GM18498 (cell line): ENCODE measurements at regions not wholly inside any gene's neighbourhood (a gene's known extent, or its start where the extent isn't known, plus 50 kb on each side); places are given as distances from the start of the nearest gene placed in this dataset.

Experiments used
- ATAC-seq: cut with Tn5 transposase; IDR thresholded peaks from one replicate; pipeline ENCODE4 v1.9.1; 2021; ENCODE audit warnings: mild to moderate bottlenecking, moderate library complexity; ENCODE audit not compliant: unreplicated experiment

GRCh38 chr1:90650401-90650800 lies 66.7 kb downstream of the BARHL2 start:
- ATAC-seq, result no peak

- ATAC-seq, result no peak
Measured at GRCh38 chr1:90640325-90640724, 76.8 kb downstream of the BARHL2 start.

DNA sequence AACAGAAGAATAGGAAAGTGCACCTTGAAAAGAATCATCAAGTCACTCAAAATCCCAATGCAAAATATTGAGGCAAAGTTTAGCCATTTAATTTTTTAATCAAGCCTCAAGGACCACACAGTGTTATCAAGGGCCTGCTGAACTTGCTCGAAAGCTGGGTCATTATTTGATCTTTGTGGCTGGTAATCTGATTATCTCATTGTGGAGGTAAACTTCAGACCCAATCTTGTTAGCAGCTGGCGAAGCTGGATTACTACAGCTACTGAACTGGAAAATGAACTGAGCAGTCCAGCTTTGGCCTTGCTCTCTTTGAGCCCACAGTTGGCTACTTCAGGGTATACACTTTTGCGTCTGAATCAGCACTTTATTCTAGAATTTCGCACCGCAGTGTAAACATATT lies 94.4 kb downstream of the BARHL2 start:
- no peak for ATAC-seq

- no peak for ATAC-seq
Measured at GRCh38 chr1:90621986-90622385, 95.1 kb downstream of the BARHL2 start.

- no peak for ATAC-seq
Measured at GRCh38 chr1:90616395-90616794, 100.7 kb downstream of the BARHL2 start.

GRCh38 chr1:90614872-90615271 lies 102.2 kb downstream of the BARHL2 start:
- ATAC-seq, result no peak

DNA sequence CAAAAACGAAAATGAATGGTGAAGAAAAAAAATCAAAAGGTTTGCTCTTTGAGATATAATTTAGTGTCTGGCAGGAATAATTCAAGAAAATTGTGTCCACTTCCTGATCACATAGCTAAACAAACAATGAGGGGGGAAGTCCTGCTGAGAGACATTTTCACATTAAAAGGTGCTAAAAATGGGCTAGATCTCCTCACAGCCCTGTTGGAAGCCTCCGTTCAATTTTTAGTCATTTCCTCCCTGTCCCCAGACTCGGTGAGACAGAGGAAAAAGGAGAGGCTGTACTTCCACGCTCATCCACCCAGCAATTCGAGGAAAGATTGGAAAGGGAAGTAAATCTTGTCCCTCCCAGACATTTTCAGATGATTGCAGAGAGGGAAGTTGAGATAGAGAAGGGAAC lies 103.7 kb downstream of the BARHL2 start:
- no peak for ATAC-seq

- no peak for ATAC-seq
Measured at GRCh38 chr1:90612033-90612432, 105.1 kb downstream of the BARHL2 start.

GRCh38 chr1:90607736-90608135 lies 109.4 kb downstream of the BARHL2 start:
- no peak for ATAC-seq

DNA sequence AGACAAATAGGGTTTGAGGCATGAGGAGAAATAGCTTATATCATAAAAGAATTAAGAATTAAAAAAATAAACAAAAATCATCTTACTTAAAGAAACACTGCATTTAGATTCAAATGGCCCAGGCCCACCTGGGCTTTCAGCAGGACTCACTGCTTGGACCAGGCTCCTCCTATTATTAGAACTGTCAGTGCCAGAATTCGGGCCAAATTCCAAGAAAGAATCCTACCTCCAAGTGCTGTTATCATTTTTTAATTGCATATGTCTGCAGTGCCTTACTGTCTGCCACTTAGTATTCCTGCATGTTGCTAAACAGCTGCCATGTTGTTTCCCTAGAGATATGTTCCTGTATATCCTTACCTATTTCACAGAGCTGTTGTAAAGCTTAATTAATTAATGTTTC lies 112.0 kb downstream of the BARHL2 start:
- ATAC-seq, result no peak

DNA sequence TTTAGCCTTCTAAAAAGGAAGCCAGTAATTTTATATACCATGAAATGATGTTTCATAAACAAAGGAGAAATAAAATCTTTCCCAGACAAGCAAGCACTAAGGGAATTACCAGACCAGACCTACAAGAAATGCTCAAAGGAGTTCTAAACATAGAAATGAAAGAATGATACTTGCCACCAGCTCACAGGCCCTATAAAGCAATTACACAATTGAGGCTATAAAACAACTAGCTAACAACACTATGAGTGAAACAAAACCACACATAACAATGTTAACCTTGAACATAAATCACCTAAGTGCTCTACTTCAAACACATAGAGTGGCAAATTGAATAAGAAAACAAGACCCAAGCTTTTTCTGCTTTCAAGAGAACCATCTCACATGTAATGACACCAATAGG lies 123.8 kb downstream of the BARHL2 start:
- ATAC-seq, result no peak

- no peak for ATAC-seq
Measured at GRCh38 chr1:90591970-90592356, 125.1 kb downstream of the BARHL2 start.

GRCh38 chr1:90591355-90591969 lies 125.6 kb downstream of the BARHL2 start:
- no peak for ATAC-seq

DNA sequence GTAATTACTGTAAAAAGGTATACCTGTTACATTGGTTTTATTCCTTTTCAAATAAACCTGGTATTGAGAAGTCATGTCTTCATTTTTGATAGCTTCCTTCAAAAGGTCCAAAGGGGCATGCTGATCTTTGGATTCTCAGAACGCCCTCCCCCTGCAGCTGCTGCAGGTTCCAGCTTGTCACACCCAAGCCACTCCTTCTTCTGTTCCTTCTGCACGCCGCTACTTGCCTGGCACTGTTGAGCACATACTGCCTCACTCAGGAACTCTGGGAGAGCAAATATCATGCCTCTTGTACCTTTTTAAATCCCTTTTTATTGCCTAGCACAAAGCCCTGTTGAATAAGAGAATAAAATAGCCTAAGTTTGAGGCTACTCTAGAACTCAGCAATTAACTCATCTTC lies 136.9 kb downstream of the BARHL2 start:
- no peak for ATAC-seq

DNA sequence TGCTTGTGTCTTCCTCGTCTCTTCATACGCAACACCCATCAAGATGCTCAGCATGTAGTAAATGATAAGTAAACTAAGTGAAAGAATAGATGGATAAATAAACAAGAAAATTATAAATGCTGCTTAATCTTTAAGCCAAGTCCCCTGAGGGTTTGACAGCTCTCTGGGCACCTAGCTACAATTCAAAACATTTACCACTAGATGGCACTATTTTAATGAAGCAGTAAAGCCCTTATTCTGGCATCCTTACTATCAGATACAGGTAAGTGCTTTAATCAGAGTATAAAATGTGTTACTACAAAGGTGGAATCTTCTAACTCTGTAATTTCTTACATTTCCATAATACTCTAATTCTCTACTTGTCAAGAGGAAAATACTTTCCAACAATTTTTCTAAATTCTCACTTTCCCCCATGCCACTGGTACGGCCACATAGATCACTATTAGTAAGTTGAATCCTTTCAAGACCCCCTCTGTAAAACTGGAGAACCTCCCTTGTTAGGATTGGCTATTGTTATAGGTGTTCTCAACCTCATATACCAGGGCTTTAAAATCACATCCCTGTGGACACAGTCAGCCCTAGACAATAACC lies 137.8 kb downstream of the BARHL2 start:
- ATAC-seq, result peak; percentile 88

GRCh38 chr1:90574692-90575370 lies 142.3 kb downstream of the BARHL2 start:
- no peak for ATAC-seq

GRCh38 chr1:90573736-90574135 lies 143.4 kb downstream of the BARHL2 start:
- ATAC-seq, result no peak

DNA sequence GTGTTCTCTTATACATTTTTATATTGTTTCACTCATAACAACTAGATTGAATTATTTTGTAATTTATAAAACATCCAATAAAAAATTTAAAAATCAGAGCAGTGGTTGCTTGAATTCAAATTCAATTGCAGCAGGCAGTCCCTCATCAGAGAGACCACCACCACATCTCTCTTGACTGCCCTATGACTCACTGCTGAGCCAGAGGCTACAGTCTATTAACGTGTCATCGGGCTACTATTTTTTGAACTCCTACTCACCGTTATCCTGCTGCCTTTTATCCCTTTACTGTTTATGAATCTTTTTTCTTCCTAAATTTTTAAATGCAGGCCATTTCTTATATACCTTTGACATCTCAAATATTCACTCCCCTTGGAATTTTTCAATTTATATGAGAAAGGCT lies 144.7 kb downstream of the BARHL2 start:
- ATAC-seq, result no peak

GRCh38 chr1:90568436-90568835 lies 148.7 kb downstream of the BARHL2 start:
- ATAC-seq, result no peak

DNA sequence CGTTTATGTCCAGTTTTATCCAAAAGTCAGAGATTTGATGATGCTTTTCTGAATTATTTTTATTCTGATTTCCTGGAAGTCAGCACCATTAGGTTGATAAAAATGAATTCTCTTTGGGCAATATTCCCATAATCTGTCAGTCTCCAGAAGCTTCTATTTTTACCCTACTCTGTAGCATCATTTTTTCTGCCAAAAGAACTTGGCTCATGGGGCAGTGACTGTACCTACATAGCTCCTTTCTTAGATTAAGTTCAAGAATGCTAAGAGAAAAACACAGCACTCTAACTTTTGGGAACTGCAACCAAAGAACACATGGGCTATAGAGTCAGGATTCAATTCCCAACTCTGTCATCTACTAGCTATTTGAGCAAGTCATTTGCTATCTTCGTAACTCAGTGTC lies 152.9 kb downstream of the BARHL2 start:
- no peak for ATAC-seq

DNA sequence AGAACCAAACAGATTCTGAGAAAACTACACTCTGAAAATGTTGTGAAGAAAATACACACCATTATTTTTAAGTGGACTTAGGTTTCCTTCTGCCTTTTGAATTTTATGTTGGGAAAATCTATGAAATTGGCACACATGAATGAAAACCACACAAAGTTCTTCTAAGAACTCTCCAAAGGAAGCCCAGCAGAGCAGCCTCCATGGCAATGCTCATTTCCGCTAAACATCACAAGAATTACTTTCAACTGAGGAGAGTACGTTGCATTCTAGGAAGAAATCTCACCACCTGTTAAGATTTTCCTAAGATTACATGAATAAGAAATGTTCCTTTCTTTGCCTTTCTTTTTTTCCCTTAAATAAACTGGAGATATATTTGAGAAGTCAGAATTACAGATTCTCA lies 154.2 kb downstream of the BARHL2 start:
- ATAC-seq, result no peak

- no peak for ATAC-seq
Measured at GRCh38 chr1:90561911-90562310, 155.2 kb downstream of the BARHL2 start.
